Esophagus squamous epithelium (tissue), 5 donors: ENCODE measurements at regions not wholly inside any gene's neighbourhood (a gene's known extent, or its start where the extent isn't known, plus 50 kb on each side); places are given as distances from the start of the nearest gene placed in this dataset.

Experiments used
- DNase-seq: peaks from one replicate; lab custom pipeline; 2025; lab: John Stamatoyannopoulos, UW
- H3K27ac ChIP-seq, 4 donors: fragments of 200-600 bp; sonication (generic); one replicate each; pipeline ENCODE4 v1.5.1; 2016 to 2019; ENCODE audit warnings: mild to moderate bottlenecking in 1 of 4
- H3K27me3 ChIP-seq, 4 donors: fragments of 200-600 bp; sonication (generic); 1 replicate in 3 of 4; 2 replicates in 1 of 4; pipeline versions ENCODE4 v1.5.1 to v1.6.0; 2017 to 2021; ENCODE audit warnings: antibody characterized with exemption in 1 of 4
- H3K36me3 ChIP-seq, 3 donors: fragments of 200-600 bp; sonication (generic); one replicate each; pipeline ENCODE4 v1.5.1; 2016 to 2019
- H3K4me1 ChIP-seq, 3 donors: fragments of 200-600 bp; sonication (generic); one replicate each; pipeline ENCODE4 v1.5.1; 2017 to 2019
- H3K4me3 ChIP-seq, 4 donors: fragments of 200-600 bp; sonication (generic); 1 replicate in 3 of 4; 2 replicates in 1 of 4; pipeline ENCODE4 v1.5.1; 2016 to 2019; ENCODE audit warnings: mild to moderate bottlenecking in 2 of 4, moderate library complexity in 1 of 4
- H3K9me3 ChIP-seq, 3 donors: fragments of 200-600 bp; sonication (generic); one replicate each; pipeline ENCODE4 v1.5.1; 2016 to 2019
- CTCF ChIP-seq, 6 experiments: fragments of 450-650 bp in 4 of 6; fragments of 200-600 bp in 2 of 6; sonication (generic) in 2 of 6; IDR thresholded peaks; one replicate each; pipeline ENCODE4 v1.5.1; 2016 to 2019; ENCODE audit warnings: antibody characterized with exemption in 6 of 6, mild to moderate bottlenecking in 4 of 6, moderate library complexity in 4 of 6
- POLR2A ChIP-seq, 4 donors: fragments of 450-650 bp; IDR thresholded peaks; one replicate each; pipeline ENCODE4 v1.6.1; 2017; ENCODE audit warnings: antibody characterized with exemption in 4 of 4, mild to moderate bottlenecking in 4 of 4, moderate library complexity in 3 of 4
- WGBS, 2 donors: methylation state at CpG; one replicate each; pipeline ENCODE4 v1.1.5; 2018; 5-methylcytosine and 5-hydroxymethylcytosine counted together
- intact Hi-C: fragments of 100-400 bp; cut with DNase I; formaldehyde crosslinking; loops from one replicate; pipeline ENCODE4 v1.15.0; 2022
- donor health status: DM: yes; HTN: yes; CAD: no.

- WGBS, 2 donors, result 50 to 80% methylated on average over 1 of the region's 1 CpG
Observed at GRCh38 chr18:7458884-7459283, 108.2 kb upstream of the PTPRM start.

GRCh38 chr18:7459851-7460770 is 107.0 kb upstream of the PTPRM start:
- Histone ChIP-seq H3K9me3 (no peaks in the 10 kb centered on the region), H3K27ac (peak overlapping the region; percentile 0 to 74 (median 62)), H3K36me3 (no peaks in the 10 kb centered on the region), H3K4me3 (peak overlapping the region in 2 of 4 donors; percentile 28 to 49), H3K4me1 (peaks cover 0 to 17% (median 0%) of the 10 kb centered on the region in 3 donors), H3K27me3 (no peaks in the 10 kb centered on the region)
- TF ChIP-seq CTCF (IDR thresholded peaks at IDR 0.05) (no peak), POLR2A (IDR thresholded peaks at IDR 0.05) (no peak)
- no peak for DNase-seq
- intact Hi-C loops, result no loop called here
- WGBS, 2 donors, result 21 to 50% methylated on average over 12 to 17 of the region's 25 CpGs

More at GRCh38 chr18:7458884-7459283, 108.2 kb upstream of the PTPRM start:
- no peak for TF ChIP-seq POLR2A (IDR thresholded peaks at IDR 0.05)
- no peak for TF ChIP-seq CTCF (IDR thresholded peaks at IDR 0.05)
- intact Hi-C loops, result no loop called here
- H3K9me3 ChIP-seq, result no peaks in the 10 kb centered on the region
- peaks cover 0 to 17% (median 0%) of the 10 kb centered on the region in 3 donors for H3K4me1 ChIP-seq
- H3K27ac ChIP-seq, result no peak overlapping the region
- DNase-seq, result no peak
- H3K4me3 ChIP-seq, result no peak overlapping the region
- H3K36me3 ChIP-seq, result no peaks in the 10 kb centered on the region
- no peaks in the 10 kb centered on the region for H3K27me3 ChIP-seq

- Histone ChIP-seq H3K9me3 (no peaks in the 10 kb centered on the region), H3K27ac (peak overlapping the region in 2 of 4 donors; percentile 19 to 22), H3K36me3 (no peaks in the 10 kb centered on the region), H3K4me1 (peaks cover 0 to 17% (median 0%) of the 10 kb centered on the region in 3 donors), H3K27me3 (no peaks in the 10 kb centered on the region), H3K4me3 (no peak overlapping the region)
- TF ChIP-seq POLR2A (IDR thresholded peaks at IDR 0.05) (no peak), CTCF (IDR thresholded peaks at IDR 0.05) (no peak)
- no peak for DNase-seq
- intact Hi-C loops, result no loop called here
- 50 to 77% methylated on average over 1 of the region's 1 CpG for WGBS, 2 donors
Observed at GRCh38 chr18:7464245-7464966, 102.7 kb upstream of the PTPRM start.

GRCh38 chr18:7466190-7466589 is 100.9 kb upstream of the PTPRM start:
- WGBS, 2 donors, result 63 to 72% methylated on average over 5 of the region's 5 CpGs
- Histone ChIP-seq H3K9me3 (no peaks in the 10 kb centered on the region), H3K4me3 (no peak overlapping the region), H3K27me3 (no peaks in the 10 kb centered on the region), H3K4me1 (peaks cover 0 to 2% (median 0%) of the 10 kb centered on the region in 3 donors), H3K36me3 (no peaks in the 10 kb centered on the region), H3K27ac (no peak overlapping the region)
- TF ChIP-seq POLR2A (IDR thresholded peaks at IDR 0.05), result no peak
- TF ChIP-seq CTCF (IDR thresholded peaks at IDR 0.05), result no peak
- DNase-seq, result no peak
- intact Hi-C loops, result no loop called here
